ENCODE measurements at regions not wholly inside any gene's neighbourhood (a gene's known extent, or its start where the extent isn't known, plus 50 kb on each side); places are given as distances from the start of the nearest gene placed in this dataset.

GRCh38 chr6:94376876-94377275 lies 957.5 kb upstream of the EPHA7 start:
- no peak overlapping the region for H3K4me3 Mint-ChIP-seq

GRCh38 chr6:94372229-94372628 lies 952.9 kb upstream of the EPHA7 start:
- DNase-seq = no peak
- H3K4me3 Mint-ChIP-seq = no peak overlapping the region
- Histone ChIP-seq H3K27ac (ENCODE audit: insufficient read depth, low read length, poor library complexity, severe bottlenecking) (no peak overlapping the region), H3K27me3 (ENCODE audit: control insufficient read depth, insufficient read depth, low read length) (no peaks in the 10 kb centered on the region), H3K4me3 (ENCODE audit: low read depth, low read length) (no peak overlapping the region), H3K36me3 (ENCODE audit: control insufficient read depth, insufficient read depth, low read length) (no peaks in the 10 kb centered on the region), H3K4me1 (ENCODE audit: control insufficient read depth, insufficient read depth, low read length, poor library complexity, severe bottlenecking) (no peaks in the 10 kb centered on the region), H3K9me3 (ENCODE audit: control insufficient read depth in 2 of 2, low read length in 2 of 2) (no peaks in the 10 kb centered on the region)
- H3K4me1 Mint-ChIP-seq = no peaks in the 10 kb centered on the region
- peaks cover 2 to 17% (median 4%) of the 10 kb centered on the region in 7 donors for H3K9me3 Mint-ChIP-seq
- no peaks in the 10 kb centered on the region for H3K27me3 Mint-ChIP-seq
- H3K36me3 Mint-ChIP-seq = no peaks in the 10 kb centered on the region
- no peak overlapping the region for H3K27ac Mint-ChIP-seq
- no peak for ATAC-seq (ENCODE audit: low read depth in 2 of 2)

More at GRCh38 chr6:94376876-94377275, 957.5 kb upstream of the EPHA7 start:
- Mint-ChIP-seq H3K4me1 (no peaks in the 10 kb centered on the region), H3K36me3 (no peaks in the 10 kb centered on the region), H3K27ac (no peak overlapping the region), H3K27me3 (no peaks in the 10 kb centered on the region), H3K9me3 (peaks cover 1 to 15% (median 5%) of the 10 kb centered on the region in 7 donors)
- peaks cover 0 to 2% of the 10 kb centered on the region in 2 experiments for H3K9me3 ChIP-seq (ENCODE audit: control insufficient read depth in 2 of 2, low read length in 2 of 2)
- DNase-seq (no peak), ATAC-seq (ENCODE audit: low read depth in 2 of 2) (no peak)
- no peaks in the 10 kb centered on the region for H3K36me3 ChIP-seq (ENCODE audit: control insufficient read depth, insufficient read depth, low read length)
- H3K27ac ChIP-seq (ENCODE audit: insufficient read depth, low read length, poor library complexity, severe bottlenecking) = no peak overlapping the region
- H3K27me3 ChIP-seq (ENCODE audit: control insufficient read depth, insufficient read depth, low read length) = no peaks in the 10 kb centered on the region
- no peaks in the 10 kb centered on the region for H3K4me1 ChIP-seq (ENCODE audit: control insufficient read depth, insufficient read depth, low read length, poor library complexity, severe bottlenecking)
- no peak overlapping the region for H3K4me3 ChIP-seq (ENCODE audit: low read depth, low read length)

- Mint-ChIP-seq H3K4me3 (no peak overlapping the region), H3K4me1 (no peaks in the 10 kb centered on the region), H3K9me3 (peaks cover 5 to 21% (median 9%) of the 10 kb centered on the region in 7 donors), H3K27ac (no peak overlapping the region), H3K36me3 (no peaks in the 10 kb centered on the region), H3K27me3 (no peaks in the 10 kb centered on the region)
- no peaks in the 10 kb centered on the region for H3K9me3 ChIP-seq (ENCODE audit: control insufficient read depth in 2 of 2, low read length in 2 of 2)
- H3K27me3 ChIP-seq (ENCODE audit: control insufficient read depth, insufficient read depth, low read length) = no peaks in the 10 kb centered on the region
- DNase-seq = no peak
- H3K4me3 ChIP-seq (ENCODE audit: low read depth, low read length) = no peak overlapping the region
- no peak for ATAC-seq (ENCODE audit: low read depth in 2 of 2)
- H3K27ac ChIP-seq (ENCODE audit: insufficient read depth, low read length, poor library complexity, severe bottlenecking) = no peak overlapping the region
- H3K4me1 ChIP-seq (ENCODE audit: control insufficient read depth, insufficient read depth, low read length, poor library complexity, severe bottlenecking) = no peaks in the 10 kb centered on the region
- no peaks in the 10 kb centered on the region for H3K36me3 ChIP-seq (ENCODE audit: control insufficient read depth, insufficient read depth, low read length)
These were observed 948.0 kb upstream of the EPHA7 start for GRCh38 chr6:94367316-94367715.

GRCh38 chr6:94362061-94362864 lies 942.9 kb upstream of the EPHA7 start:
- Histone ChIP-seq H3K27me3 (ENCODE audit: control insufficient read depth, insufficient read depth, low read length) (no peaks in the 10 kb centered on the region), H3K4me3 (ENCODE audit: low read depth, low read length) (no peak overlapping the region), H3K36me3 (ENCODE audit: control insufficient read depth, insufficient read depth, low read length) (no peaks in the 10 kb centered on the region), H3K4me1 (ENCODE audit: control insufficient read depth, insufficient read depth, low read length, poor library complexity, severe bottlenecking) (no peaks in the 10 kb centered on the region), H3K9me3 (ENCODE audit: control insufficient read depth in 2 of 2, low read length in 2 of 2) (no peaks in the 10 kb centered on the region), H3K27ac (ENCODE audit: insufficient read depth, low read length, poor library complexity, severe bottlenecking) (no peak overlapping the region)
- H3K36me3 Mint-ChIP-seq = no peaks in the 10 kb centered on the region
- peaks cover 2 to 17% (median 8%) of the 10 kb centered on the region in 7 donors for H3K9me3 Mint-ChIP-seq
- ATAC-seq (ENCODE audit: low read depth in 2 of 2) = no peak
- no peak for DNase-seq
- H3K27me3 Mint-ChIP-seq = no peaks in the 10 kb centered on the region
- no peak overlapping the region for H3K27ac Mint-ChIP-seq
- no peak overlapping the region for H3K4me3 Mint-ChIP-seq
- no peaks in the 10 kb centered on the region for H3K4me1 Mint-ChIP-seq

GRCh38 chr6:94361304-94362060 lies 942.1 kb upstream of the EPHA7 start:
- no peaks in the 10 kb centered on the region for H3K4me1 ChIP-seq (ENCODE audit: control insufficient read depth, insufficient read depth, low read length, poor library complexity, severe bottlenecking)
- H3K9me3 Mint-ChIP-seq = peaks cover 2 to 17% (median 8%) of the 10 kb centered on the region in 7 donors
- H3K4me3 Mint-ChIP-seq = no peak overlapping the region
- H3K27ac Mint-ChIP-seq = no peak overlapping the region
- no peaks in the 10 kb centered on the region for H3K9me3 ChIP-seq (ENCODE audit: control insufficient read depth in 2 of 2, low read length in 2 of 2)
- no peaks in the 10 kb centered on the region for H3K4me1 Mint-ChIP-seq
- no peaks in the 10 kb centered on the region for H3K27me3 Mint-ChIP-seq
- H3K27ac ChIP-seq (ENCODE audit: insufficient read depth, low read length, poor library complexity, severe bottlenecking) = no peak overlapping the region
- ATAC-seq (ENCODE audit: low read depth in 2 of 2) = no peak
- no peaks in the 10 kb centered on the region for H3K27me3 ChIP-seq (ENCODE audit: control insufficient read depth, insufficient read depth, low read length)
- no peaks in the 10 kb centered on the region for H3K36me3 Mint-ChIP-seq
- DNase-seq = no peak
- no peaks in the 10 kb centered on the region for H3K36me3 ChIP-seq (ENCODE audit: control insufficient read depth, insufficient read depth, low read length)
- H3K4me3 ChIP-seq (ENCODE audit: low read depth, low read length) = no peak overlapping the region

GRCh38 chr6:94357381-94357980 lies 938.1 kb upstream of the EPHA7 start:
- Histone ChIP-seq H3K27me3 (ENCODE audit: control insufficient read depth, insufficient read depth, low read length) (no peaks in the 10 kb centered on the region), H3K9me3 (ENCODE audit: control insufficient read depth in 2 of 2, low read length in 2 of 2) (no peaks in the 10 kb centered on the region), H3K4me1 (ENCODE audit: control insufficient read depth, insufficient read depth, low read length, poor library complexity, severe bottlenecking) (no peaks in the 10 kb centered on the region), H3K27ac (ENCODE audit: insufficient read depth, low read length, poor library complexity, severe bottlenecking) (no peak overlapping the region), H3K36me3 (ENCODE audit: control insufficient read depth, insufficient read depth, low read length) (no peaks in the 10 kb centered on the region), H3K4me3 (ENCODE audit: low read depth, low read length) (no peak overlapping the region)
- Mint-ChIP-seq H3K9me3 (peaks cover 0 to 12% (median 3%) of the 10 kb centered on the region in 7 donors), H3K4me1 (no peaks in the 10 kb centered on the region), H3K27me3 (no peaks in the 10 kb centered on the region), H3K4me3 (no peak overlapping the region), H3K27ac (no peak overlapping the region), H3K36me3 (no peaks in the 10 kb centered on the region)
- ATAC-seq (ENCODE audit: low read depth in 2 of 2) (no peak), DNase-seq (no peak)

- no peaks in the 10 kb centered on the region for H3K4me1 ChIP-seq (ENCODE audit: control insufficient read depth, insufficient read depth, low read length, poor library complexity, severe bottlenecking)
- H3K27me3 ChIP-seq (ENCODE audit: control insufficient read depth, insufficient read depth, low read length) = no peaks in the 10 kb centered on the region
- H3K27ac Mint-ChIP-seq = no peak overlapping the region
- peaks cover 0 to 11% (median 4%) of the 10 kb centered on the region in 7 donors for H3K9me3 Mint-ChIP-seq
- no peak for DNase-seq
- no peak for ATAC-seq (ENCODE audit: low read depth in 2 of 2)
- H3K4me3 ChIP-seq (ENCODE audit: low read depth, low read length) = no peak overlapping the region
- H3K36me3 Mint-ChIP-seq = no peaks in the 10 kb centered on the region
- H3K36me3 ChIP-seq (ENCODE audit: control insufficient read depth, insufficient read depth, low read length) = no peaks in the 10 kb centered on the region
- no peak overlapping the region for H3K4me3 Mint-ChIP-seq
- H3K27ac ChIP-seq (ENCODE audit: insufficient read depth, low read length, poor library complexity, severe bottlenecking) = no peak overlapping the region
- H3K9me3 ChIP-seq (ENCODE audit: control insufficient read depth in 2 of 2, low read length in 2 of 2) = no peaks in the 10 kb centered on the region
- no peaks in the 10 kb centered on the region for H3K27me3 Mint-ChIP-seq
- H3K4me1 Mint-ChIP-seq = no peaks in the 10 kb centered on the region
These were observed 931.5 kb upstream of the EPHA7 start for GRCh38 chr6:94350833-94351232.
